Upper lobe of left lung (tissue), 4 donors: ENCODE measurements at regions not wholly inside any gene's neighbourhood (a gene's known extent, or its start where the extent isn't known, plus 50 kb on each side); places are given as distances from the start of the nearest gene placed in this dataset.

ENCODE experiments used
- CTCF ChIP-seq, 6 experiments: fragments of 450-650 bp in 4 of 6; fragments of 200-600 bp in 2 of 6; sonication (generic) in 2 of 6; IDR thresholded peaks; one replicate each; pipeline ENCODE4 v1.5.1; 2016 to 2019; ENCODE audit warnings: antibody characterized with exemption in 6 of 6
- EP300 ChIP-seq, 4 donors: sonication (generic); formaldehyde crosslinking; IDR thresholded peaks; one replicate each; pipeline ENCODE4 v1.5.1; 2017; ENCODE audit warnings: antibody characterized with exemption in 4 of 4, control low read depth in 2 of 4
- POLR2A ChIP-seq, 4 donors: fragments of 450-650 bp; IDR thresholded peaks; one replicate each; pipeline ENCODE4 v1.5.1; 2016 to 2017; ENCODE audit warnings: antibody characterized with exemption in 4 of 4, mild to moderate bottlenecking in 2 of 4
- POLR2AphosphoS5 ChIP-seq, 2 donors: sonication (generic); formaldehyde crosslinking; IDR thresholded peaks; one replicate each; pipeline ENCODE4 v1.5.1; 2017; ENCODE audit warnings: antibody characterized with exemption in 2 of 2

DNA sequence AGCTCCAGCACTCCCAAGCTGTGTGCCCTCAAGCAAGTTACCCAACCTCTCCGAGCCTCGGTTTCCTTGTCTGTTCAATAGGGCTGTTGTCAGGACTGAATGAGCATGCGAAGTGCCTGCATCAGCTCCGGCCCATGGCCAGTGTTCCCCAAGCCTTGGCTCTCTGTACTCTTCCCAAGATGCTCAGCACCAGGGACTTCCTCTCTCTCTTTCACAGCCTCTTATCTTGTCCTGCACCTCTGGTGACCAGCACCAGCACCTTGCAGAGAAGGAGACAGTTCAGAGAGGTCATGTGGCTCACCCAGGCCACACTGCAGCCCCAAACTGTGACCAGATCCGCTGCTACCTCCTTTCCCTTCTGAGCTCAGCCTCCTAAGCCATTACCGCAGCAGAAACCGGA is 120.3 kb upstream of the ANO1 start:
- TF ChIP-seq CTCF (IDR thresholded peaks at IDR 0.05) (no peak), POLR2AphosphoS5 (IDR thresholded peaks at IDR 0.05) (no peak), POLR2A (IDR thresholded peaks at IDR 0.05) (no peak), EP300 (IDR thresholded peaks at IDR 0.05) (no peak)
